GM12892 (cell line): ENCODE measurements at regions not wholly inside any gene's neighbourhood (a gene's known extent, or its start where the extent isn't known, plus 50 kb on each side); places are given as distances from the start of the nearest gene placed in this dataset.
"Not testable (repeated sequence)": the region's sequence is repeated elsewhere in the genome, so short reads cannot be mapped to it uniquely, and the experiment has no call there.

Experiments
- DNase-seq: peaks from one replicate; pipeline ENCODE4 v3.0.0; 2011; ENCODE audit not compliant: insufficient read length
- FAIRE-seq: peaks from 2 replicates; lab custom pipeline; 2011; peaks lifted over from hg19 to GRCh38; lab: Jason Lieb, UNC
- POLR2A ChIP-seq: IDR thresholded peaks from 2 replicates; pipeline ENCODE4 v1.6.1; 2011; ENCODE audit warnings: low read depth, low read length, control low read depth
- POLR2AphosphoS5 ChIP-seq: IDR thresholded peaks from 2 replicates; pipeline ENCODE4 v1.6.1; 2011; ENCODE audit warnings: low read depth, low read length, control low read depth
- TAF1 ChIP-seq: IDR thresholded peaks from 2 replicates; pipeline ENCODE4 v1.6.1; 2011; ENCODE audit warnings: low read depth, mild to moderate bottlenecking, control low read depth, low read length, borderline replicate concordance

- DNase-seq (no peak), FAIRE-seq (no peak)
- TF ChIP-seq POLR2A = no peak
- no peak for TF ChIP-seq TAF1
- no peak for TF ChIP-seq POLR2AphosphoS5
Measured at GRCh38 chr15:55084673-55085072, 112.1 kb downstream of the RSL24D1 start.

GRCh38 chr15:55084216-55084615 is 112.5 kb downstream of the RSL24D1 start:
- DNase-seq (no peak), FAIRE-seq (no peak)
- TF ChIP-seq POLR2AphosphoS5 (no peak), TAF1 (no peak), POLR2A (no peak)

- not testable (repeated sequence) for DNase-seq, FAIRE-seq
Measured at GRCh38 chr15:55077052-55077451, 119.7 kb downstream of the RSL24D1 start.

- FAIRE-seq (no peak), DNase-seq (no peak)
- TF ChIP-seq POLR2A (no peak), TAF1 (no peak), POLR2AphosphoS5 (no peak)
Measured at GRCh38 chr15:55074431-55074830, 122.3 kb downstream of the RSL24D1 start.

GRCh38 chr15:55063970-55064369 is 132.8 kb downstream of the RSL24D1 start:
- DNase-seq, FAIRE-seq: not testable (repeated sequence)

- DNase-seq (no peak), FAIRE-seq (no peak)
- TF ChIP-seq POLR2AphosphoS5 (no peak), POLR2A (no peak), TAF1 (no peak)
Measured at GRCh38 chr15:55060836-55061235, 135.9 kb downstream of the RSL24D1 start.

GRCh38 chr15:55056500-55056899 is 140.2 kb downstream of the RSL24D1 start:
- DNase-seq (no peak), FAIRE-seq (no peak)
- TF ChIP-seq POLR2A (no peak), TAF1 (no peak), POLR2AphosphoS5 (no peak)

GRCh38 chr15:55044162-55044561 is 152.6 kb downstream of the RSL24D1 start:
- no peak for FAIRE-seq
- no peak for DNase-seq
- no peak for TF ChIP-seq POLR2A
- TF ChIP-seq TAF1 = no peak

- no peak for FAIRE-seq
- TF ChIP-seq POLR2A (no peak), TAF1 (no peak), POLR2AphosphoS5 (no peak)
- no peak for DNase-seq
Measured at GRCh38 chr15:55037071-55037470, 159.7 kb downstream of the RSL24D1 start.

GRCh38 chr15:55035749-55036148 is 161.0 kb downstream of the RSL24D1 start:
- DNase-seq = no peak
- no peak for TF ChIP-seq POLR2AphosphoS5
- TF ChIP-seq POLR2A = no peak
- TF ChIP-seq TAF1 = no peak

GRCh38 chr15:55033574-55033973 is 163.2 kb downstream of the RSL24D1 start:
- DNase-seq (no peak), FAIRE-seq (no peak)
- no peak for TF ChIP-seq POLR2A

More at GRCh38 chr15:55035749-55036148, 161.0 kb downstream of the RSL24D1 start:
- FAIRE-seq = no peak

GRCh38 chr15:55031727-55032126 is 165.0 kb downstream of the RSL24D1 start:
- FAIRE-seq = no peak

GRCh38 chr15:55026381-55026780 is 170.4 kb downstream of the RSL24D1 start:
- TF ChIP-seq POLR2AphosphoS5 (no peak), POLR2A (no peak), TAF1 (no peak)
- FAIRE-seq (no peak), DNase-seq (no peak)

More at GRCh38 chr15:55031727-55032126, 165.0 kb downstream of the RSL24D1 start:
- DNase-seq = no peak
- TF ChIP-seq POLR2AphosphoS5 = no peak
- no peak for TF ChIP-seq POLR2A
- TF ChIP-seq TAF1 = no peak

GRCh38 chr15:55017635-55018034 is 179.1 kb downstream of the RSL24D1 start:
- TF ChIP-seq POLR2A (no peak), TAF1 (no peak), POLR2AphosphoS5 (no peak)
- DNase-seq = no peak
- no peak for FAIRE-seq
